Ectodermal cell (in vitro differentiated cells): ENCODE measurements at regions not wholly inside any gene's neighbourhood (a gene's known extent, or its start where the extent isn't known, plus 50 kb on each side); places are given as distances from the start of the nearest gene placed in this dataset.
A peak's percentile ranks its signal among the peaks of the same experiment; 100 is the strongest.

Experiments used
- H3K27ac ChIP-seq: 2 replicates; pipeline ENCODE4 v1.7.0; 2013; ENCODE audit warnings: mild to moderate bottlenecking, low read depth, low read length; ENCODE audit not compliant: insufficient read depth, poor library complexity, severe bottlenecking
- H3K27me3 ChIP-seq: 2 replicates; pipeline ENCODE4 v1.7.0; 2013; ENCODE audit warnings: mild to moderate bottlenecking, low read length; ENCODE audit not compliant: insufficient read depth, control insufficient read depth, poor library complexity, severe bottlenecking
- H3K36me3 ChIP-seq: one replicate; pipeline ENCODE4 v1.7.0; 2013; ENCODE audit warnings: low read length; ENCODE audit not compliant: control insufficient read depth, insufficient read depth
- H3K4me1 ChIP-seq: one replicate; pipeline ENCODE4 v1.7.0; 2013; ENCODE audit warnings: low read length; ENCODE audit not compliant: control insufficient read depth, insufficient read depth
- H3K4me3 ChIP-seq: 2 replicates; pipeline ENCODE4 v1.7.0; 2013; ENCODE audit warnings: low read depth, low read length, control low read depth; ENCODE audit not compliant: insufficient read depth
- H3K9me3 ChIP-seq: 2 replicates; pipeline ENCODE4 v1.7.0; 2013; ENCODE audit warnings: mild to moderate bottlenecking, low read length, moderate library complexity; ENCODE audit not compliant: control insufficient read depth
- WGBS, 2 experiments: methylation state at CpG; one replicate each; pipeline ENCODE4 v1.1.7; 2013; ENCODE audit warnings: missing lambda C conversion rate in 2 of 2; 5-methylcytosine and 5-hydroxymethylcytosine counted together

DNA sequence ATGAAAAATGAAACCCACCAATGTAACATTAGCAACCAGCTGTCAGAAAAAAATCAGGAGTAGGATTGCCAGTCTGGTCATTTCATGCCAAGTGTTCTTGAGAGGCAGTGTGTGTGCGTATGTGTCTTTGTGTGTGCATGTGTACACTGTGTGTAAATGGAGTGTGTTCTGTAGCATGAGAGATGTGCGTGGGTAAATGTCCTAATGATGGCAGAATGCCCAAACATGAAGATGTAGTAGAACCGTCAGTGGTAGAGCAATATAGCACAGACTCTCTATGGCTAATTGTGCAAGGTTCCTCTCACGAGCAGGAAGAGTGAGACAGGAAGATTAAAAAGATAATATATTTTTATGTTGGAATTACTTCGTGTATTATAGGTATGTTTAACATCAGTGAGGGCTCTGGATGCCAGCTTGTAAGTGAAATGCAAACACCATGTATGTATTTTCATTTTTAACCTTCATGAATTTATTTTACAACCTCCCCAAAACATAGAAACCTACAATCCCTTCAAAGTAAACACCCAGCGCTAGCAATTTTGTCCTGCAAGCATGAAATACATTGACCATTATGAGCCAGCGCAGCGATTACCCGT lies 1038.7 kb downstream of the IGSF11 start:
- Histone ChIP-seq H3K27ac (no peak overlapping the region), H3K27me3 (peaks cover 18% of the 10 kb centered on the region), H3K4me3 (peak overlapping the region; percentile 66), H3K4me1 (no peaks in the 10 kb centered on the region), H3K36me3 (no peaks in the 10 kb centered on the region), H3K9me3 (no peaks in the 10 kb centered on the region)
- 37 to 41% methylated on average over 9 of the region's 9 CpGs for WGBS, 2 experiments

- H3K27ac ChIP-seq: no peak overlapping the region
- H3K9me3 ChIP-seq: no peaks in the 10 kb centered on the region
- H3K27me3 ChIP-seq: peaks cover 18% of the 10 kb centered on the region
- H3K4me3 ChIP-seq: peak overlapping the region; percentile 66
- no peaks in the 10 kb centered on the region for H3K36me3 ChIP-seq
- H3K4me1 ChIP-seq: peaks cover 5% of the 10 kb centered on the region
- WGBS, 2 experiments: 6% methylated on average over 48 of the region's 48 CpGs
Observed at GRCh38 chr3:117997201-117998049, 1037.2 kb downstream of the IGSF11 start.

DNA sequence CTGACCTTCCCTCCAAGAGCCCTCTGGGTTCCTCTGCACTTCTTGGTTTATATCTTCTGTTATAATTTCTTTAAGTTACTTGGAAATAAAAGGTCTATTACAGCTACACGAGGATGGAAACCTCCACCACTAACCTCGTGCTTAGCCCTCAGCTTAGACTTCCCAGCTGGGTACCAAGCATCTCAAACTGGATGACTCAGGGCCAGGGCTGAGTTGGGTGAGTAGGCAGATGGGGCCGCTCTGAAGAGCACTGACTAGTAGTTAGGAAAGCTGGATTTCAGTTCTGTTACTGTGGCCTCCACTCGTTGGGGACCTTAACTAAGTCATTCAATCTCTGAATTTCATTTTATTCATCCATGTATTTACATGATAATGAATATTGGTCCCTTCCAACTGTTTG lies 1036.6 kb downstream of the IGSF11 start:
- Histone ChIP-seq H3K27me3 (peaks cover 18% of the 10 kb centered on the region), H3K27ac (no peak overlapping the region), H3K9me3 (no peaks in the 10 kb centered on the region), H3K4me1 (peaks cover 5% of the 10 kb centered on the region), H3K4me3 (no peak overlapping the region), H3K36me3 (no peaks in the 10 kb centered on the region)
- WGBS, 2 experiments: 51 to 55% methylated on average over 3 to 4 of the region's 4 CpGs

DNA sequence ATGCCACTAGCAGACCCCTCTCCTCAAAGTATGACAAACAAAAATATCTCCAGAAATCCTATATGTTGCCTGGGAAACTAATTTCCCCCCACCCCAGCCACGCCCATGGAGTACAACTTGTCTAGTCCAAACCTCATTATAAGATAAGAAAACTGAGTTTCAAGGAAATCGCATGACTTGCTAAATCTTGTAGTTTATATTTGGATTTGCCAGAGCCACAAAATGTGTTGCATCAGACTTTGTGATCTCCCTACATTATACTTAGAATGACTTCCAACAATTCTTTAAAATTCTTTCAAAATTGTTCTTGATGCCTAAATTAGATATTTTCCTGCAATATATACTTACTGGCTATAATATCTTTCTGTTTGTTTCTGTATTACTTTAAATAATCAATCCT lies 1034.4 kb downstream of the IGSF11 start:
- Histone ChIP-seq H3K27me3 (peaks cover 17% of the 10 kb centered on the region), H3K4me1 (peaks cover 5% of the 10 kb centered on the region), H3K9me3 (no peaks in the 10 kb centered on the region), H3K36me3 (no peaks in the 10 kb centered on the region), H3K27ac (no peak overlapping the region), H3K4me3 (no peak overlapping the region)
- WGBS, 2 experiments: 93 to 100% methylated on average over 1 to 2 of the region's 2 CpGs

DNA sequence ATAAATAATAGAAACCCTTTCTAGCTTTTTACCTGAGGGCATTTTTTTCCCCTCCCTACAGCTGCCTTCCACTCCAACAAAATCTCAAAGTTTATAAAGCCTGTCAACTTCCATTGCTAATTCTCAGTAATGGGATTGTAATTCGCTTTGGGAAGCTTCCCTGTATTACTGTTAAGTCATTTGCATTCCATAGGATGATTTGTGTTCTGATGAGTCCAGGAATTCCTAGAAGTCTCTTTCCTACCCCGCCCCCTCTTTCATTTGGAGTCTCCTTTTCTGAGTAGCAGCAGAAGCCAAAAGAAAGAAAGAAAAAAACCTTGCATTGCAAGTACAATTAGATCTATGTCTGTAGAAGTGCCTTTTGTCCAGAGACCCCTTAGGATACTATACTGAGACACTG lies 1033.3 kb downstream of the IGSF11 start:
- H3K9me3 ChIP-seq: no peaks in the 10 kb centered on the region
- WGBS, 2 experiments: 17 to 39% methylated on average over 2 of the region's 2 CpGs
- peaks cover 5% of the 10 kb centered on the region for H3K4me1 ChIP-seq
- no peaks in the 10 kb centered on the region for H3K36me3 ChIP-seq
- no peak overlapping the region for H3K4me3 ChIP-seq
- peaks cover 6% of the 10 kb centered on the region for H3K27me3 ChIP-seq
- H3K27ac ChIP-seq: no peak overlapping the region

GRCh38 chr3:118011910-118012309 lies 1022.7 kb downstream of the IGSF11 start:
- no peaks in the 10 kb centered on the region for H3K36me3 ChIP-seq
- WGBS, 2 experiments: 95 to 96% methylated on average over 3 of the region's 3 CpGs

GRCh38 chr3:118029049-118029448 lies 1005.6 kb downstream of the IGSF11 start:
- 78 to 81% methylated on average over 2 of the region's 2 CpGs for WGBS, 2 experiments

More at GRCh38 chr3:118011910-118012309, 1022.7 kb downstream of the IGSF11 start:
- H3K4me3 ChIP-seq: no peak overlapping the region
- H3K9me3 ChIP-seq: no peaks in the 10 kb centered on the region
- no peak overlapping the region for H3K27ac ChIP-seq
- no peaks in the 10 kb centered on the region for H3K27me3 ChIP-seq
- no peaks in the 10 kb centered on the region for H3K4me1 ChIP-seq

DNA sequence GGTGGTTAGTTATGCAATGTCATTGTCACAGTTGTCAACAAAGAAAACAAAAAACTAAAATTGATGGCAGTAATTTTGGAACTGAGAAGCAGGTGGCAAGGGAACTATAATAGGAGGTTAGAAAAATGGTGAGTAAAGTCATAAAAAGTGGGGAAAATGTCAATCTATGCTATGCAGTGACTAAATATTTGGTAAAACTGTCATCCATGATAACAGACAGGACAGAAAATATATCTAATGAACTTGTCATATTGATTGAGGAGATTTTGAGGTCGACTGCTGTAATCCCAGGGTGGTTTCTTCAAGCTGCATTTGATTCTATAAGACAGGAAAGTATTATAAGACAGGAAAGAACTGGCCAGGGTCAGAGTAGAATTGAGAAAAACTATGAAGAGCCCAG lies 998.4 kb downstream of the IGSF11 start:
- Histone ChIP-seq H3K9me3 (no peaks in the 10 kb centered on the region), H3K4me1 (no peaks in the 10 kb centered on the region), H3K27me3 (no peaks in the 10 kb centered on the region), H3K36me3 (no peaks in the 10 kb centered on the region), H3K4me3 (no peak overlapping the region), H3K27ac (no peak overlapping the region)
- 86 to 91% methylated on average over 1 of the region's 1 CpG for WGBS, 2 experiments

More at GRCh38 chr3:118029049-118029448, 1005.6 kb downstream of the IGSF11 start:
- Histone ChIP-seq H3K27ac (no peak overlapping the region), H3K4me3 (no peak overlapping the region), H3K27me3 (no peaks in the 10 kb centered on the region), H3K9me3 (peaks cover 3% of the 10 kb centered on the region), H3K36me3 (no peaks in the 10 kb centered on the region), H3K4me1 (no peaks in the 10 kb centered on the region)

- no peak overlapping the region for H3K4me3 ChIP-seq
- H3K36me3 ChIP-seq: no peaks in the 10 kb centered on the region
- no peaks in the 10 kb centered on the region for H3K4me1 ChIP-seq
- H3K27ac ChIP-seq: no peak overlapping the region
- 0% methylated on average over 1 of the region's 1 CpG for WGBS, 2 experiments
- H3K27me3 ChIP-seq: no peaks in the 10 kb centered on the region
- H3K9me3 ChIP-seq: no peaks in the 10 kb centered on the region
Observed at GRCh38 chr3:118055381-118055780, 979.3 kb downstream of the IGSF11 start.

DNA sequence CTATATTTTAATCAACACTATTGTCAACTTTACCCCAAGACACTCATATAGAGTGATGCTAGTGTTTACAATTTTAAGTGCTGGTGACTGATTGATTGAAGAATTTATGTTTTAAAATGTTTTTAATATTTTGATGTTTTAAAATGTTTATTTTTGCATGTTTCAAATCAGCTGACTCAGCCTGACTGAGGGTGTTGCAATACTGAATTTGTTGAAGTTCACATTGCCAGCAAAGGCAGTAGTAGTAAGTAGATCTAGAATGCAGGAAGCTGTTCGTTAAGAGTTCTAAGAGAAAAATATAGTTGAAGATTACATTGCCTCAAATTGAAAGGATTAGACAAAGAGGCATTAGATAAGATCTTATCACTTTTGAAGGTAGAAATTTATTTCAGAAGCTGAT lies 977.6 kb downstream of the IGSF11 start:
- H3K27me3 ChIP-seq: no peaks in the 10 kb centered on the region
- 91 to 97% methylated on average over 1 of the region's 1 CpG for WGBS, 2 experiments
- H3K36me3 ChIP-seq: no peaks in the 10 kb centered on the region
- no peaks in the 10 kb centered on the region for H3K9me3 ChIP-seq
- no peak overlapping the region for H3K27ac ChIP-seq
- H3K4me3 ChIP-seq: no peak overlapping the region
- no peaks in the 10 kb centered on the region for H3K4me1 ChIP-seq
